Uterus (tissue), 3 donors: ENCODE measurements at regions not wholly inside any gene's neighbourhood (a gene's known extent, or its start where the extent isn't known, plus 50 kb on each side); places are given as distances from the start of the nearest gene placed in this dataset.

Experiments used
- DNase-seq, 2 donors: peaks; one replicate each; pipeline ENCODE4 v3.0.0-alpha.2; 2019 to 2020
- H3K27ac ChIP-seq, 2 donors: fragments of 200-600 bp; sonication (generic); 1 replicate in 1 of 2; 2 replicates in 1 of 2; pipeline ENCODE4 v1.5.1; 2016 to 2018
- H3K27me3 ChIP-seq, 2 donors: fragments of 200-600 bp; sonication (generic); one replicate each; pipeline ENCODE4 v1.5.1; 2018 to 2019; ENCODE audit warnings: control low read depth in 1 of 2
- H3K36me3 ChIP-seq, 2 donors: fragments of 200-600 bp; sonication (generic); one replicate each; pipeline ENCODE4 v1.5.1; 2019; ENCODE audit warnings: control low read depth in 1 of 2
- H3K4me1 ChIP-seq, 2 donors: fragments of 200-600 bp; sonication (generic); one replicate each; pipeline ENCODE4 v1.5.1; 2018 to 2019; ENCODE audit warnings: control low read depth in 1 of 2
- H3K4me3 ChIP-seq, 2 donors: fragments of 200-600 bp; sonication (generic); 1 replicate in 1 of 2; 2 replicates in 1 of 2; pipeline ENCODE4 v1.5.1; 2018 to 2019; ENCODE audit warnings: mild to moderate bottlenecking in 1 of 2
- H3K9me3 ChIP-seq, 2 donors: fragments of 200-600 bp; sonication (generic); one replicate each; pipeline ENCODE4 v1.5.1; 2019; ENCODE audit warnings: control low read depth in 1 of 2
- POLR2A ChIP-seq, 2 donors: fragments of 450-650 bp; IDR thresholded peaks; one replicate each; pipeline ENCODE4 v1.6.1; 2016; ENCODE audit warnings: antibody characterized with exemption in 2 of 2, mild to moderate bottlenecking in 1 of 2, moderate library complexity in 1 of 2
- intact Hi-C: fragments of 100-400 bp; cut with DNase I; formaldehyde crosslinking; loops from one replicate; pipeline ENCODE4 v1.15.1; 2023; ENCODE audit warnings: low total_unique reads
- TF ChIP-seq, protein P1 (sequence below), 4 experiments: fragments of 200-600 bp in 2 of 4; fragments of 450-650 bp in 2 of 4; sonication (generic) in 2 of 4; IDR thresholded peaks; one replicate each; pipeline ENCODE4 v1.5.1; 2016 to 2019; ENCODE audit warnings: antibody characterized with exemption in 4 of 4, mild to moderate bottlenecking in 2 of 4, moderate library complexity in 1 of 4
- donor health status: DM: yes; HTN: yes; CAD: no.

DNA sequence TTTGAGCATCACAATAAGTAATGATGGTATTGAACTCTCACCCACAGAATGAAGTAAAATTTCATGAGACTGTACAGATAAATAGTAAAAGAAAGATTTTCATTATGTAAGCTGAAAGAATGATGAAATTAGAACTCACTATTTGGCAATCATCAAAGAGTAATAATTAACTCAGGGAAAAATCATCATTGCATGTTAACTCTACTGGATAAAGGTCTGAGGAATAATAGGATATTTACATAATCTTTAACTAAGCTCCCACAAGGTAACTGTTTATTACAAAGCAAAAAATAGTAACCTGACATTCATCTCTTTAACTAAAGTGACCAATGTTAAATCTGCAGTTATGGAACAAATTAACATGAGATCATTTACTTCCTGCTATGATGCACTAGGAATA is 739.9 kb downstream of the FAM181B start:
- no peak overlapping the region for H3K27ac ChIP-seq
- H3K36me3 ChIP-seq, result no peaks in the 10 kb centered on the region
- H3K4me3 ChIP-seq, result no peak overlapping the region
- no peaks in the 10 kb centered on the region for H3K27me3 ChIP-seq
- no peak for TF ChIP-seq POLR2A (IDR thresholded peaks at IDR 0.05)
- TF ChIP-seq, protein P1, sequence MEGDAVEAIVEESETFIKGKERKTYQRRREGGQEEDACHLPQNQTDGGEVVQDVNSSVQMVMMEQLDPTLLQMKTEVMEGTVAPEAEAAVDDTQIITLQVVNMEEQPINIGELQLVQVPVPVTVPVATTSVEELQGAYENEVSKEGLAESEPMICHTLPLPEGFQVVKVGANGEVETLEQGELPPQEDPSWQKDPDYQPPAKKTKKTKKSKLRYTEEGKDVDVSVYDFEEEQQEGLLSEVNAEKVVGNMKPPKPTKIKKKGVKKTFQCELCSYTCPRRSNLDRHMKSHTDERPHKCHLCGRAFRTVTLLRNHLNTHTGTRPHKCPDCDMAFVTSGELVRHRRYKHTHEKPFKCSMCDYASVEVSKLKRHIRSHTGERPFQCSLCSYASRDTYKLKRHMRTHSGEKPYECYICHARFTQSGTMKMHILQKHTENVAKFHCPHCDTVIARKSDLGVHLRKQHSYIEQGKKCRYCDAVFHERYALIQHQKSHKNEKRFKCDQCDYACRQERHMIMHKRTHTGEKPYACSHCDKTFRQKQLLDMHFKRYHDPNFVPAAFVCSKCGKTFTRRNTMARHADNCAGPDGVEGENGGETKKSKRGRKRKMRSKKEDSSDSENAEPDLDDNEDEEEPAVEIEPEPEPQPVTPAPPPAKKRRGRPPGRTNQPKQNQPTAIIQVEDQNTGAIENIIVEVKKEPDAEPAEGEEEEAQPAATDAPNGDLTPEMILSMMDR (IDR thresholded peaks at IDR 0.05), result no peak
- no peaks in the 10 kb centered on the region for H3K9me3 ChIP-seq
- no peak for DNase-seq
- no peaks in the 10 kb centered on the region for H3K4me1 ChIP-seq
- intact Hi-C loops, result no loop called here

DNA sequence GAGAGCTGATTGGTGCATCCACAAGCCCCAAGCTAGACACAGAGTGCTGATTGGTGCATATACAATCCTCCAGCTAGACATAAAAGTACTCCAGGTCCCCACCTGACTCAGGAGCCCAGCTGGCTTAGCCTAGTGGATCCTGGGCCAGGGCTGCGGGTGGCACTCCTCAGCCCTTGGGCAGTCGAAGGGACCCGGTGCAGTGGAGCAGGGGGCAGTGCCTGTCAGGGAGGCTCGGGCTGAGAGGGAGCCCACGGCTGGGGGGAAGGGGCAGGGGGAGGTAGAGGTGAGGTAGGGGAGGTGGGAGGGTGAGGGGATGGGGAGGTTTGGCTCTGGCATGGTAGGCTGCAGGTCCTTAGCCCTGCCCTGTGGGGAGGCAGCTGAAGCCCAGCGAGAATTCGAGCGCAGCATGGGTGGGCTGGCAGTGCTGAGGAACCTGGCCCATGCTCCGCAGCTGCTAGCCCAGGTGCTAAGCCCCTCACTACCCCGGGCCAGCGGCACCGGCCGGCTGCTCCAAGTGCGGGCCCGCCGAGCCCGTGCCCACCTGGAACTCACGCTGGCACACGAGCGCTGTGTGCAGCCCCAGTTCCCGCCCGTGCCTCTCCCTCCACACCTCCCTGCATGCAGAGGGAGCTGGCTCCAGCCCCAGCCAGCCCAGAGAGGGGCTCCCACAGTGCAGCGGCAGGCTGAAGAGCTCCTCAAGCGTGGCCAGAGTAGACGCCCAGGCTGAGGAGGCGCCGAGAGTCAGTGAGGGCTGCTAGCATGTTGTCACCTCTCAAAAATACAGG is 742.8 kb downstream of the FAM181B start:
- Histone ChIP-seq H3K4me3 (no peak overlapping the region), H3K36me3 (no peaks in the 10 kb centered on the region), H3K27me3 (no peaks in the 10 kb centered on the region), H3K27ac (no peak overlapping the region), H3K9me3 (no peaks in the 10 kb centered on the region), H3K4me1 (no peaks in the 10 kb centered on the region)
- TF ChIP-seq, protein P1 (IDR thresholded peaks at IDR 0.05), result no peak
- no peak for TF ChIP-seq POLR2A (IDR thresholded peaks at IDR 0.05)
- intact Hi-C loops, result no loop called here
- DNase-seq, result no peak

DNA sequence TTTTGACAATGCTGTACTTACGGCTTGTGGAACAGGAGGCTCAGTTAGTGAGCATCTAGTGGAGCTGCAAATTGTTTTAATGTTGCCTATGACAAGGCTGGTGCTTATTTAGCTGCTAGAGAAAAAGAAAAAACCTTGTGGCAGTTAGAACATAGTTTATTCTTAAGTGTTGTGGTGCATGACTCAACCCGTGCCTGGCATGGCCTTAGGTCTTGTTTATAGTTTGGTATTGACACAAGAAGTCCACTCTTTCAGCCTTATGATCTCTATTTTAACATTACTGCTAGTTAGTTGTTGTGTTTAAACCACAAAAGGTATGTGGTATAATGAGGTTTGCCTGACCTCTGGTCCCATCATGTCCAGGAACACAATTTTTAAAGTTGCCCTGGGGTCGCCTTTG is 744.6 kb downstream of the FAM181B start:
- Histone ChIP-seq H3K27me3 (no peaks in the 10 kb centered on the region), H3K4me3 (no peak overlapping the region), H3K36me3 (no peaks in the 10 kb centered on the region), H3K27ac (no peak overlapping the region), H3K4me1 (no peaks in the 10 kb centered on the region), H3K9me3 (no peaks in the 10 kb centered on the region)
- no peak for DNase-seq
- TF ChIP-seq, protein P1 (IDR thresholded peaks at IDR 0.05), result no peak
- no peak for TF ChIP-seq POLR2A (IDR thresholded peaks at IDR 0.05)
- intact Hi-C loops, result no loop called here

DNA sequence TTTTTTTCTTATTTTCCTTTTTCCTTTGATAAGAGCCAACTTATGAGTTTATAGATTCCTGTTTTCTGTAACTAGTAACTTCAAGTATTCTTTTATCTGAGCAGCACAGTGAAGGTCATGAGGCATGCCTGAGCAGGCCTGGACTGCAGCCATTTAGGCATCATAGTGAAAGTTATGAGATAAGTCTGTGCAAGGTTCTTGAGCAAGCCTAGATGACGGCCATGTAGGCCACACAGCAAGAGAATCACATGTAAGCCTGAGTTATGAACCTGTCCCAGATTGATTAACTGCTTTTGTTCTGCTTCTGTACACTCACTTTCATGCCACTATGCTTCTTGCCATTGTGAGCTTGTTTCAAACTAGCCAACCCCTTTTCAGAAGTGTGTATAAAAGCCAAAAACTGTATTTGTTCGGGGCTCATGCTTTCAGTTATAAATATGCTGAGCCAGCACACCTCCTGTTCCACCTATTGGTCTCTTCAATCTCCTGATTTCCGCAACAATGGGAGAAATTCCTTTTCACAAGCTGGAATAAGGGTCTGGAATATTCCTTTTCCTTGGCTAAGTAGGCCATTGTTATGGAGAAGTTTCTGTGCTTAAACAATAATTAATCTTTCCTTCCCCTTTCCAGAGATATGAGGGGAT is 745.7 kb downstream of the FAM181B start:
- no peaks in the 10 kb centered on the region for H3K27me3 ChIP-seq
- DNase-seq, result peak; percentile 31 to 35
- no peaks in the 10 kb centered on the region for H3K4me1 ChIP-seq
- intact Hi-C loops, result no loop called here
- no peak overlapping the region for H3K4me3 ChIP-seq
- peak overlapping the region; percentile 30 to 49 for H3K27ac ChIP-seq
- TF ChIP-seq, protein P1 (IDR thresholded peaks at IDR 0.05), result no peak
- TF ChIP-seq POLR2A (IDR thresholded peaks at IDR 0.05), result no peak
- H3K36me3 ChIP-seq, result no peaks in the 10 kb centered on the region
- no peaks in the 10 kb centered on the region for H3K9me3 ChIP-seq

DNA sequence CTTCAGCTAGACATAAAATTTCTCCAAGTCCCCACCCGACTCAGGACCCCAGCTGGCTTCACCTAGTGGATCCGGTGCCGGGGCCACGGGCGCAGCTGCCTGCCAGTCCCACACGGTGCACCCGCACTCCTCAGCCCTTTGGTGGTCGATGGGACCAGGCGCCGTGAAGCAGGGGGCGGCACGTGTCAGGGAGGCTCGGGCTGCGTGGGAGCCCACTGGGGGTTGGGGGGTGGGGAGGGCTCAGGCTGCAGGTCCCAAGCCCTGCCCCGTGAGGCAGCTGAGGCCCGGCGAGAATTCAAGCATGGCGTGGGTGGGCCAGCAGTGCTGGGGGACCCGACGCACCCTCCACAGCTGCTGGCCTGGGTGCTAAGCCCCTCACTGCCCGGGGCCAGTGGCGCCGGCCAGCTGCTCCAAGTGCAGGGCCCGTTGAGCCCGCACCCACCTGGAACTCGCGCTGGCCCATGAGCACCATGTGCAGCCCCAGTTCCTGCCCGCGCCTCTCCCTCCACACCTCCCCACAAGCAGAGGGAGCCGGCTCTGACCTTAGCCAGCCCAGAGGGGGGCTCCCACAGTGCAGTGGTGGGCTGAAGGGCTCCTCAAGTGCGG is 747.0 kb downstream of the FAM181B start:
- TF ChIP-seq, protein P1 (IDR thresholded peaks at IDR 0.05), result no peak
- TF ChIP-seq POLR2A (IDR thresholded peaks at IDR 0.05), result no peak
- no peak for DNase-seq
- H3K9me3 ChIP-seq, result no peaks in the 10 kb centered on the region

More for the DNA sequence above, 747.0 kb downstream of the FAM181B start:
- no peak overlapping the region for H3K4me3 ChIP-seq
- intact Hi-C loops, result no loop called here
- H3K4me1 ChIP-seq, result no peaks in the 10 kb centered on the region
- H3K36me3 ChIP-seq, result no peaks in the 10 kb centered on the region
- no peak overlapping the region for H3K27ac ChIP-seq
- no peaks in the 10 kb centered on the region for H3K27me3 ChIP-seq
